ENCODE measurements at regions not wholly inside any gene's neighbourhood (a gene's known extent, or its start where the extent isn't known, plus 50 kb on each side); places are given as distances from the start of the nearest gene placed in this dataset.

DNA sequence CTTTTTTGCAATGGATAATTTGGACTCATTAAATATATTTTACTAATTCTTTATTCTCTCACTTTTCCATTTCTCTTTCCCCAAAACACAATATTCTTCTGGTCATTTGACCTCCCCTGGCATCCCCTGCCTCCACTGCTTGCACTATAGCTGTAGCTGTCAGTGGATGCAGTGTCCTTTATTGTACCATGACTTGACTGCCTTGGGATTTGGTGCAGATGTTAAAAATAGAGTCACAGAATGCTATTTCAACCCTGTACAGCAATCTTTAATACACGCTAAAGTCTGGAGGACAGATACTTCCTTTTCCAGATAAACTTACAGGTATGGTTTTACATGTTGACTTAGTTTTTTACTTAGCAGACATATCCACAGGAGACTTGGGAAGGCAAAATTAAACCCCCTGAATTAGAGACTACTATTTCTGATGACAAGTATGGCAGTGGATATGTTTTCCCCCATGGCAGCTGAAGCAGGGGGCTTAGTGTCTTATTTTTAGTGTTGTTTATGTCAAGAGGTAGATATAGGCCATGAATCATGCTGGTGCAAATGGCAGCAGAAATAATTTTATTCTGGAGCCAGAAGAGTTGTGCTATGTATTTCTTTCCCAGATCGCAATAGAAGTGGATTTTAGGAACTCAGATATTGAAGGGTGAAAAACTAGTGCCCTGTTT lies 461.4 kb downstream of the NAF1 start:
- no peak for DNase-seq (ENCODE audit: low read depth)
- TF ChIP-seq, protein P1, sequence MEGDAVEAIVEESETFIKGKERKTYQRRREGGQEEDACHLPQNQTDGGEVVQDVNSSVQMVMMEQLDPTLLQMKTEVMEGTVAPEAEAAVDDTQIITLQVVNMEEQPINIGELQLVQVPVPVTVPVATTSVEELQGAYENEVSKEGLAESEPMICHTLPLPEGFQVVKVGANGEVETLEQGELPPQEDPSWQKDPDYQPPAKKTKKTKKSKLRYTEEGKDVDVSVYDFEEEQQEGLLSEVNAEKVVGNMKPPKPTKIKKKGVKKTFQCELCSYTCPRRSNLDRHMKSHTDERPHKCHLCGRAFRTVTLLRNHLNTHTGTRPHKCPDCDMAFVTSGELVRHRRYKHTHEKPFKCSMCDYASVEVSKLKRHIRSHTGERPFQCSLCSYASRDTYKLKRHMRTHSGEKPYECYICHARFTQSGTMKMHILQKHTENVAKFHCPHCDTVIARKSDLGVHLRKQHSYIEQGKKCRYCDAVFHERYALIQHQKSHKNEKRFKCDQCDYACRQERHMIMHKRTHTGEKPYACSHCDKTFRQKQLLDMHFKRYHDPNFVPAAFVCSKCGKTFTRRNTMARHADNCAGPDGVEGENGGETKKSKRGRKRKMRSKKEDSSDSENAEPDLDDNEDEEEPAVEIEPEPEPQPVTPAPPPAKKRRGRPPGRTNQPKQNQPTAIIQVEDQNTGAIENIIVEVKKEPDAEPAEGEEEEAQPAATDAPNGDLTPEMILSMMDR (IDR thresholded peaks at IDR 0.05; ENCODE audit: control insufficient read depth, insufficient read depth, low read depth, low read length, missing control alignments), result no peak
- H3K4me3 ChIP-seq (ENCODE audit: control insufficient read depth, low read depth, low read length), result no peak overlapping the region

DNA sequence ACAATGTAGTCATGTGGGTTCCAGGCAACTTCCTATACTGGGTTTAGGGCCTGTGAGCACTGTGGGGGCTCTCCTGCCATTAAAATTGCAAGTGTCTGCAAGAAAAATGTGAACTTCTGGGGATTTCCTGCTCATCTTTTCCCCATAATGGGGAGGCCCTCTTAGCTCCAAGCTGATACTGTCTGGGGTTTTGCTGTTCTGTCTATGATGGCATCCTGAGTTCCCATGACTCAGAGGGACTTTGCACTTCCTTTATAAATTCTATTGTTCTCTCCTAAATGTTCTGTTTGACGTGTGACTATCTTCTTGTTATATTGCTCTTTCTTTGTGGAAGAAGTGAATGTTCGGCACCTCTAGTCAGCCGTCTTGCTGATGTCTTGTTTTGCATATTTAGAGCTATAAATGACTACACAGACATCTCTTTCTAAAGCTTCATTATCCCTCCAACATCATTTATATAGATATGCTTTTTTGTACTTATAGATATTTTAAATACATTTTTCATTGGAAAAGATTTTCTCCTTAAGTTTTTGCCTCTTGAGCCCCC lies 465.8 kb downstream of the NAF1 start:
- TF ChIP-seq, protein P1 (IDR thresholded peaks at IDR 0.05; ENCODE audit: control insufficient read depth, insufficient read depth, low read depth, low read length, missing control alignments), result no peak
- DNase-seq (ENCODE audit: low read depth), result no peak
- H3K4me3 ChIP-seq (ENCODE audit: control insufficient read depth, low read depth, low read length), result no peak overlapping the region

DNA sequence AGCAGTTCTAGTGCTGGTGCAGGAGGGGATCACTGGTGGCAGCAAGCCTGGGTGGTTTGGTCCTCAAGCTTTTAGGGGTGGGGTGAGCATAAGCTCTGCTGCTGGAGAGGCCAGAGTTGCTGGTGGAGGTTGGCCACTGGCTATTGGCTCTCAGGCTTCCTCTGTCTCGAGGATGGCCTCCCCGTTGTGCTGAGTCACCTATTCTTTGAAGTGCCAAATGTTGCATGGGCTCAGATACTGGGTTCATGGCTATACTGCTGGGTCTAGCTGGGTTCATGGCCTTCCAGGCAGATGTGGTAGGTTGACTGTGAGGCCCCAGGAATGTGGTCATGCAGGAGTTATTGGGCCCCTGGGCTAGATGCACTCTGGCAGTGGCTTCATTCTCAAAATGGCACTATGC lies 466.3 kb downstream of the NAF1 start:
- H3K4me3 ChIP-seq (ENCODE audit: control insufficient read depth, low read depth, low read length), result no peak overlapping the region
- TF ChIP-seq, protein P1 (IDR thresholded peaks at IDR 0.05; ENCODE audit: control insufficient read depth, insufficient read depth, low read depth, low read length, missing control alignments), result no peak
- no peak for DNase-seq (ENCODE audit: low read depth)

- TF ChIP-seq, protein P1 (IDR thresholded peaks at IDR 0.05; ENCODE audit: control insufficient read depth, insufficient read depth, low read depth, low read length, missing control alignments), result no peak
- no peak for DNase-seq (ENCODE audit: low read depth)
- H3K4me3 ChIP-seq (ENCODE audit: control insufficient read depth, low read depth, low read length), result no peak overlapping the region
Observed at GRCh38 chr4:162699629-162700028, 467.1 kb downstream of the NAF1 start.

- H3K4me3 ChIP-seq (ENCODE audit: control insufficient read depth, low read depth, low read length), result no peak overlapping the region
- TF ChIP-seq, protein P1 (IDR thresholded peaks at IDR 0.05; ENCODE audit: control insufficient read depth, insufficient read depth, low read depth, low read length, missing control alignments), result no peak
- DNase-seq (ENCODE audit: low read depth), result no peak
Observed at GRCh38 chr4:162685410-162685809, 481.3 kb downstream of the NAF1 start.

GRCh38 chr4:162684998-162685397 lies 481.7 kb downstream of the NAF1 start:
- DNase-seq (ENCODE audit: low read depth), result no peak
- TF ChIP-seq, protein P1 (IDR thresholded peaks at IDR 0.05; ENCODE audit: control insufficient read depth, insufficient read depth, low read depth, low read length, missing control alignments), result no peak
- no peak overlapping the region for H3K4me3 ChIP-seq (ENCODE audit: control insufficient read depth, low read depth, low read length)
